ENCODE measurements at regions not wholly inside any gene's neighbourhood (a gene's known extent, or its start where the extent isn't known, plus 50 kb on each side); places are given as distances from the start of the nearest gene placed in this dataset.

DNA sequence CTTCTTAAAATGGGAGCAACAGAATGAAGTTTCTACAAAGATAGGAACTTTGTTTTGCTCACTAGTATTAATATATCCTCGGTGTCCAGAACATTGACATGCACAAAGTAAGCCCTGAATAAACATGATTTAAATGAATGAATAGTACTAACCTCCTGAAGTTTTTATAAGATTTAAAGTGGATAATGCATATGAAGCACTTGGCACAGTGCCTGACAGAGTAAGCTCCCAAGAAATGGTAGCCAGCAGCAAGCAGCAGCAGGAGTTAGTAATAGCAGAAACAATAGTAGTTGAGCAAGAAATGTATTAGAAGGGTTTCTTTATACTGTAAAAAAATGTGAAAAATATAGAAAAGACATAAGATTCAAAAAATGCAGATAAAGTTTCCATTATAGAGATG is 258.1 kb upstream of the C1orf87 start:
- no peak overlapping the region for H3K27ac ChIP-seq (ENCODE audit: insufficient read depth in 1 of 2, low read depth in 1 of 2, low read length in 2 of 2, poor library complexity in 1 of 2, severe bottlenecking in 2 of 2)
- H3K4me3 ChIP-seq (ENCODE audit: control insufficient read depth in 1 of 7, extremely low read depth in 1 of 7, insufficient read depth in 4 of 7, low read depth in 2 of 7, low read length in 6 of 7) = no peak overlapping the region
- DNase-seq = no peak
- no peaks in the 10 kb centered on the region for H3K4me1 ChIP-seq (ENCODE audit: control extremely low read depth in 1 of 4, control insufficient read depth in 4 of 4, insufficient read depth in 4 of 4, low read length in 3 of 4)
- ChIA-PET CTCF (interaction anchor here (0.9 kb wide), 1 partner anchor 19 kb away, joined by 3 read pairs; no protein-coding TSS in a partner anchor), POLR2A (no interaction called here)
- no CpG with 5 or more reads among the region's 1 CpG for WGBS (ENCODE audit: insufficient coverage)
- no peaks in the 10 kb centered on the region for H3K36me3 ChIP-seq (ENCODE audit: control insufficient read depth in 4 of 4, insufficient read depth in 4 of 4, low read length in 3 of 4)
- H3K27me3 ChIP-seq (replicated peaks in 2 of 5; ENCODE audit: control insufficient read depth in 4 of 5, insufficient read depth in 5 of 5, low read length in 4 of 5) = peaks cover 0 to 2% (median 0%) of the 10 kb centered on the region in 5 experiments
- peaks cover 0 to 3% (median 0%) of the 10 kb centered on the region in 5 experiments for H3K9me3 ChIP-seq (ENCODE audit: control extremely low read depth in 1 of 5, control insufficient read depth in 4 of 5, insufficient read depth in 2 of 5, low read depth in 1 of 5, low read length in 4 of 5)

DNA sequence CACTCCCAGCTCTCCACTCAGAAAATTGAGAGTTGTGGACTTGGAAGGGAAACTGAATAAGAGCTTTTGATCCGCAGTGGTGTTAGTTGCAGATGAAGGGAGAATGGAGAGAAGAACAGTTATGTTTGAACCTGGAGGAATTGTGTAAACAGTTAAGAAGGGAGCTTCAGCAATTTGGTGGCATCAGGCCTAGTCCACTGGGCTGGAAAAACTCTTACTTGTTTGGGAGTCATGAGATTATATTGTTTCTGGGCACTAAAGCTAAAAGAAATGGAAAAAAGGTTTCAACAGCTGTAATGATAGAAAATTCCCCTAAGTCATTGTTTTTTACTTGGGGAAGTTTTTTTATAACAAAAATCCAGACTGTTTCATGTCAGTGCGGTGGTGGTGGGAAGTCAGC is 256.1 kb upstream of the C1orf87 start:
- CTCF ChIA-PET = no interaction called here
- 100% methylated on average over 1 of the region's 2 CpGs for WGBS (ENCODE audit: insufficient coverage)

DNA sequence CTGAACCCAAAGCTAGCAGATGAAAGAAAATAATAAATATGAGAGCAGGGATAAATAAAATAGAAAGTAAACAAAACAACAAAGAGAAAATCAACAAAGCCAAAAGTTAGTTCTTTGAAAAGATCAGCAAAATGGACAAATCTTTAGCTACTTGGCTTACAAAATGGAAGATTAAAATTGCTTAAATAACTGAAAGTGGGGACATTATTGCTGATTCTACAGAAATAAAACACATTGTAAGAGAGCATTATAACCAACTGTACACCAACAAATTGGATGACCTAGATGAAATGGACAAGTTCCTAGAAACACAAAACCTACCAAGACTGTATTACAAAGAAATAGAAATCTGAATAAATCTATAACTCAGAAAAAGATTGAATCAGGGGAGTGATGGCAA is 238.3 kb upstream of the C1orf87 start:
- Histone ChIP-seq H3K27ac (ENCODE audit: insufficient read depth in 1 of 2, low read depth in 1 of 2, low read length in 2 of 2, poor library complexity in 1 of 2, severe bottlenecking in 2 of 2) (no peak overlapping the region), H3K27me3 (replicated peaks in 2 of 5; ENCODE audit: control insufficient read depth in 4 of 5, insufficient read depth in 5 of 5, low read length in 4 of 5) (no peaks in the 10 kb centered on the region), H3K36me3 (ENCODE audit: control insufficient read depth in 4 of 4, insufficient read depth in 4 of 4, low read length in 3 of 4) (no peaks in the 10 kb centered on the region), H3K4me3 (ENCODE audit: control insufficient read depth in 1 of 7, extremely low read depth in 1 of 7, insufficient read depth in 4 of 7, low read depth in 2 of 7, low read length in 6 of 7) (no peak overlapping the region), H3K9me3 (ENCODE audit: control extremely low read depth in 1 of 5, control insufficient read depth in 4 of 5, insufficient read depth in 2 of 5, low read depth in 1 of 5, low read length in 4 of 5) (peaks cover 0 to 7% (median 0%) of the 10 kb centered on the region in 5 experiments), H3K4me1 (ENCODE audit: control extremely low read depth in 1 of 4, control insufficient read depth in 4 of 4, insufficient read depth in 4 of 4, low read length in 3 of 4) (no peaks in the 10 kb centered on the region)
- DNase-seq = no peak
- POLR2A ChIA-PET = no interaction called here
- CTCF ChIA-PET = no interaction called here

More for the DNA sequence above, 256.1 kb upstream of the C1orf87 start:
- Histone ChIP-seq H3K9me3 (ENCODE audit: control extremely low read depth in 1 of 5, control insufficient read depth in 4 of 5, insufficient read depth in 2 of 5, low read depth in 1 of 5, low read length in 4 of 5) (peaks cover 0 to 3% (median 0%) of the 10 kb centered on the region in 5 experiments), H3K4me1 (ENCODE audit: control extremely low read depth in 1 of 4, control insufficient read depth in 4 of 4, insufficient read depth in 4 of 4, low read length in 3 of 4) (no peaks in the 10 kb centered on the region), H3K4me3 (ENCODE audit: control insufficient read depth in 1 of 7, extremely low read depth in 1 of 7, insufficient read depth in 4 of 7, low read depth in 2 of 7, low read length in 6 of 7) (no peak overlapping the region), H3K27ac (ENCODE audit: insufficient read depth in 1 of 2, low read depth in 1 of 2, low read length in 2 of 2, poor library complexity in 1 of 2, severe bottlenecking in 2 of 2) (no peak overlapping the region), H3K36me3 (ENCODE audit: control insufficient read depth in 4 of 4, insufficient read depth in 4 of 4, low read length in 3 of 4) (no peaks in the 10 kb centered on the region), H3K27me3 (replicated peaks in 2 of 5; ENCODE audit: control insufficient read depth in 4 of 5, insufficient read depth in 5 of 5, low read length in 4 of 5) (peaks cover 0 to 2% (median 0%) of the 10 kb centered on the region in 5 experiments)
- POLR2A ChIA-PET = interaction anchor here (0.6 kb wide), 1 partner anchor 44 kb away, joined by 3 read pairs; no protein-coding TSS in a partner anchor
- no peak for DNase-seq

DNA sequence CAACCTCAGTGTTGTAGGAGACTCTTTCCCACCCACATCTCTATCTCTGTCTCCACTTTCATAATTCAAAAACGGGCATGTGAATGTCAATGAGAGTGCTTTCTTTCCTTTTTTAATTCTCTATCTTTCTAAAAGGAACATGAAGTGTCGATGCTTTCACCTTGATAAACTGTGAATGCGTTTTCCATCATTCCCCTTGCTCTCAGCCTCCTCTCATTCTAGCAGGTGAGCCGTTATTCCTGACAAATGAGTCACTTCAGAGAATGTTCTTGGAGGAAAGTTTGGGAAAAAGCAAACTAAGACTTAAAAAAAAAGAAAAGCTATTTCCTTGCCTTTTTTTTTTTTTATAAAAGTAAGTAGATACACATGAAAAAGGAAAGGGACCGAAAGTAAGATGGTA is 226.0 kb upstream of the C1orf87 start:
- H3K4me3 ChIP-seq (ENCODE audit: control insufficient read depth in 1 of 7, extremely low read depth in 1 of 7, insufficient read depth in 4 of 7, low read depth in 2 of 7, low read length in 6 of 7) = no peak overlapping the region
- WGBS (ENCODE audit: insufficient coverage) = 93% methylated on average over 2 of the region's 5 CpGs
- no peaks in the 10 kb centered on the region for H3K4me1 ChIP-seq (ENCODE audit: control extremely low read depth in 1 of 4, control insufficient read depth in 4 of 4, insufficient read depth in 4 of 4, low read length in 3 of 4)
- POLR2A ChIA-PET = interaction anchor here (0.6 kb wide), 1 partner anchor 491 kb away, joined by 5 read pairs; no protein-coding TSS in a partner anchor
- H3K36me3 ChIP-seq (ENCODE audit: control insufficient read depth in 4 of 4, insufficient read depth in 4 of 4, low read length in 3 of 4) = no peaks in the 10 kb centered on the region
- DNase-seq = no peak
- no peak overlapping the region for H3K27ac ChIP-seq (ENCODE audit: insufficient read depth in 1 of 2, low read depth in 1 of 2, low read length in 2 of 2, poor library complexity in 1 of 2, severe bottlenecking in 2 of 2)
- peaks cover 0 to 11% (median 6%) of the 10 kb centered on the region in 5 experiments for H3K9me3 ChIP-seq (ENCODE audit: control extremely low read depth in 1 of 5, control insufficient read depth in 4 of 5, insufficient read depth in 2 of 5, low read depth in 1 of 5, low read length in 4 of 5)
- CTCF ChIA-PET = interaction anchor here (0.7 kb wide), 1 partner anchor 188 kb away, joined by 3 read pairs; no protein-coding TSS in a partner anchor
- H3K27me3 ChIP-seq (replicated peaks in 2 of 5; ENCODE audit: control insufficient read depth in 4 of 5, insufficient read depth in 5 of 5, low read length in 4 of 5) = peaks cover 0 to 2% (median 0%) of the 10 kb centered on the region in 5 experiments

DNA sequence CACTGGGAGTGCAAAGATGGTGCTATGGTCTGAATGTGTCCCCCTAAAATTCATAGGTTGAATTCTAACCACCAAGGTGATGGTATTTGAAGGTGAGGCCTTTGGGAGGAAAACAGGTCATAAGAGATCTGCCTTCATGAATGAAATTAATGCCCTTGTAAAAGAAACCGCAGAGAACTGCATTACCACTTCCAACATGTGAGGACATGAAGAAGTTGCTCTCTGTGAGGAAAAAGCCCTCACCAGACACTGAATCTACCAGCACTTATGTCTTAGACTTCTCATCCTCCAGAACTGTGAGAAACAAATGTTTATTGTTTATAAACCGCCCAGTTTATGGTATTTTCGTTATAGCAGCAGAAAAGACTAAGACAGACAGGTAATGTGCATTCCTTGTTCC is 224.7 kb upstream of the C1orf87 start:
- H3K36me3 ChIP-seq (ENCODE audit: control insufficient read depth in 4 of 4, insufficient read depth in 4 of 4, low read length in 3 of 4) = no peaks in the 10 kb centered on the region
- no peaks in the 10 kb centered on the region for H3K4me1 ChIP-seq (ENCODE audit: control extremely low read depth in 1 of 4, control insufficient read depth in 4 of 4, insufficient read depth in 4 of 4, low read length in 3 of 4)
- ChIA-PET POLR2A (no interaction called here), CTCF (interaction anchor here (1.1 kb wide), 1 partner anchor 18 kb away, joined by 3 read pairs; no protein-coding TSS in a partner anchor)
- 96% methylated on average over 3 of the region's 3 CpGs for WGBS (ENCODE audit: insufficient coverage)
- no peak overlapping the region for H3K4me3 ChIP-seq (ENCODE audit: control insufficient read depth in 1 of 7, extremely low read depth in 1 of 7, insufficient read depth in 4 of 7, low read depth in 2 of 7, low read length in 6 of 7)
- no peak overlapping the region for H3K27ac ChIP-seq (ENCODE audit: insufficient read depth in 1 of 2, low read depth in 1 of 2, low read length in 2 of 2, poor library complexity in 1 of 2, severe bottlenecking in 2 of 2)
- H3K9me3 ChIP-seq (ENCODE audit: control extremely low read depth in 1 of 5, control insufficient read depth in 4 of 5, insufficient read depth in 2 of 5, low read depth in 1 of 5, low read length in 4 of 5) = peaks cover 0 to 8% (median 0%) of the 10 kb centered on the region in 5 experiments
- H3K27me3 ChIP-seq (replicated peaks in 2 of 5; ENCODE audit: control insufficient read depth in 4 of 5, insufficient read depth in 5 of 5, low read length in 4 of 5) = peaks cover 0 to 2% (median 0%) of the 10 kb centered on the region in 5 experiments
- no peak for DNase-seq

DNA sequence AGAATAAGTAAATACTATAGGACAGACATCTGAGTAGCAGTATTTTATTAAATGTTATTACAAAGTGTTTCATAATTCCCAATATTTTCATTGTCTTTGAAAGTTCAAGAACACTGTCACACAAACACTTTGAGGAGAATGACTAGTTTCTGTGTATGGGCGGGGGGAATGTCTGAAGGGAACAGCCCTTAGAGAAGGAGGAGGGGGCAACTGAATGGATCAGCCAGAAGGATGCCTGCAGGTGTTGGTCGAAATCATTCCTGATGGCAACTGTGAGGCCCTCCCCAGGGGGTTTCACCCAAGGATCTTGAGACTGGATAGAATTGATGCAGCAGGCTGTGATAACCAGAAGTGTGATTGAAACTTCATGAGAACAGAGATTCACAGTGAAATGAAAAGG is 223.2 kb upstream of the C1orf87 start:
- 67% methylated on average over 2 of the region's 2 CpGs for WGBS (ENCODE audit: insufficient coverage)
- Histone ChIP-seq H3K4me3 (ENCODE audit: control insufficient read depth in 1 of 7, extremely low read depth in 1 of 7, insufficient read depth in 4 of 7, low read depth in 2 of 7, low read length in 6 of 7) (no peak overlapping the region), H3K4me1 (ENCODE audit: control extremely low read depth in 1 of 4, control insufficient read depth in 4 of 4, insufficient read depth in 4 of 4, low read length in 3 of 4) (no peaks in the 10 kb centered on the region), H3K36me3 (ENCODE audit: control insufficient read depth in 4 of 4, insufficient read depth in 4 of 4, low read length in 3 of 4) (no peaks in the 10 kb centered on the region), H3K9me3 (ENCODE audit: control extremely low read depth in 1 of 5, control insufficient read depth in 4 of 5, insufficient read depth in 2 of 5, low read depth in 1 of 5, low read length in 4 of 5) (peaks cover 0 to 2% (median 0%) of the 10 kb centered on the region in 5 experiments), H3K27ac (ENCODE audit: insufficient read depth in 1 of 2, low read depth in 1 of 2, low read length in 2 of 2, poor library complexity in 1 of 2, severe bottlenecking in 2 of 2) (no peak overlapping the region), H3K27me3 (replicated peaks in 2 of 5; ENCODE audit: control insufficient read depth in 4 of 5, insufficient read depth in 5 of 5, low read length in 4 of 5) (peaks cover 0 to 4% (median 0%) of the 10 kb centered on the region in 5 experiments)
- DNase-seq = no peak
- ChIA-PET CTCF (interaction anchor here (0.8 to 2.3 kb wide), 2 partner anchors 13 to 15 kb away, joined by 4 to 6 read pairs; no protein-coding TSS in a partner anchor), POLR2A (no interaction called here)

DNA sequence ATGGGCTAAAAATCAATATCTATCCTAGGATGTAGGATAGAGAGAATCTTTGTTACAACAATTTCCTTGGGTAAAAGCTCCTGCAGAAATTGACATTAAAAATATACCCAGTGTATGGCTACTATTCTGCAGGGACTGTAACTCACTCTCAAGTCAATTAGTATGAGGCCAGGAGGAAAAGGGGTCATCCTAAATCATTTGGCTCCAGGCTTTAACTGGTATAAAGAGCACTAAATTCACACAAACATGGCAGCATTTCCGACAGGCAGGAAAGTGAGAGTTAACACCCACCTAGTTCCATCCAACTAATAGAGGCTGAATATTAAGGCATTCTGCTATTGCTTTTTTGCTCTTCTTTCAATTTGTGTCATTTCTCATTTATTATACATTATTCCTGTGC is 218.6 kb upstream of the C1orf87 start:
- no peak for DNase-seq
- no CpG with 5 or more reads among the region's 1 CpG for WGBS (ENCODE audit: insufficient coverage)
- H3K4me3 ChIP-seq (ENCODE audit: control insufficient read depth in 1 of 7, extremely low read depth in 1 of 7, insufficient read depth in 4 of 7, low read depth in 2 of 7, low read length in 6 of 7) = no peak overlapping the region

More for the DNA sequence above, 218.6 kb upstream of the C1orf87 start:
- no peaks in the 10 kb centered on the region for H3K36me3 ChIP-seq (ENCODE audit: control insufficient read depth in 4 of 4, insufficient read depth in 4 of 4, low read length in 3 of 4)
- CTCF ChIA-PET = no interaction called here
- H3K9me3 ChIP-seq (ENCODE audit: control extremely low read depth in 1 of 5, control insufficient read depth in 4 of 5, insufficient read depth in 2 of 5, low read depth in 1 of 5, low read length in 4 of 5) = no peaks in the 10 kb centered on the region
- H3K27ac ChIP-seq (ENCODE audit: insufficient read depth in 1 of 2, low read depth in 1 of 2, low read length in 2 of 2, poor library complexity in 1 of 2, severe bottlenecking in 2 of 2) = no peak overlapping the region
- POLR2A ChIA-PET = no interaction called here
- H3K4me1 ChIP-seq (ENCODE audit: control extremely low read depth in 1 of 4, control insufficient read depth in 4 of 4, insufficient read depth in 4 of 4, low read length in 3 of 4) = no peaks in the 10 kb centered on the region
- H3K27me3 ChIP-seq (replicated peaks in 2 of 5; ENCODE audit: control insufficient read depth in 4 of 5, insufficient read depth in 5 of 5, low read length in 4 of 5) = peaks cover 0 to 4% (median 0%) of the 10 kb centered on the region in 5 experiments
